Mesenchymal stem cell (in vitro differentiated cells and primary cell): ENCODE measurements at regions not wholly inside any gene's neighbourhood (a gene's known extent, or its start where the extent isn't known, plus 50 kb on each side); places are given as distances from the start of the nearest gene placed in this dataset.

Experiments
- DNase-seq: peaks from one replicate; pipeline ENCODE4 v3.0.0-alpha.2; 2013
- H2AFZ ChIP-seq: one replicate; pipeline ENCODE4 v1.6.1; 2013; ENCODE audit warnings: low read depth, mild to moderate bottlenecking, control low read depth, inconsistent platforms, low read length, moderate library complexity
- H2AK5ac ChIP-seq: 2 replicates; pipeline ENCODE4 v1.6.1; 2013; ENCODE audit warnings: low read length, moderate library complexity, mild to moderate bottlenecking, inconsistent platforms; ENCODE audit not compliant: severe bottlenecking
- H2BK120ac ChIP-seq: one replicate; pipeline ENCODE4 v1.6.1; 2013; ENCODE audit warnings: low read depth, mild to moderate bottlenecking, inconsistent platforms, low read length, moderate library complexity
- H2BK12ac ChIP-seq, 2 experiments: one replicate each; pipeline ENCODE4 v1.6.1; 2013; ENCODE audit warnings: inconsistent platforms in 2 of 2, low read length in 2 of 2, mild to moderate bottlenecking in 2 of 2, moderate library complexity in 2 of 2, control low read depth in 1 of 2
- H2BK15ac ChIP-seq: one replicate; pipeline ENCODE4 v1.6.1; 2013; ENCODE audit warnings: mild to moderate bottlenecking, low read depth, inconsistent platforms; ENCODE audit not compliant: poor library complexity, severe bottlenecking
- H2BK5ac ChIP-seq: 2 replicates; pipeline ENCODE4 v1.6.1; 2013; ENCODE audit warnings: low read depth, mild to moderate bottlenecking, low read length, control low read depth, inconsistent platforms; ENCODE audit not compliant: poor library complexity, severe bottlenecking
- H3K14ac ChIP-seq, 2 experiments: one replicate each; pipeline ENCODE4 v1.6.1; 2013; ENCODE audit warnings: inconsistent platforms in 2 of 2, low read length in 2 of 2, control low read depth in 1 of 2, mild to moderate bottlenecking in 1 of 2, moderate library complexity in 1 of 2
- H3K18ac ChIP-seq, 2 experiments: one replicate each; pipeline ENCODE4 v1.6.1; 2013; ENCODE audit warnings: inconsistent platforms in 2 of 2, low read length in 2 of 2, control low read depth in 1 of 2, low read depth in 1 of 2, mild to moderate bottlenecking in 1 of 2
- H3K23ac ChIP-seq, 2 experiments: one replicate each; pipeline ENCODE4 v1.6.1; 2013; ENCODE audit warnings: inconsistent platforms in 2 of 2, low read length in 2 of 2, mild to moderate bottlenecking in 2 of 2, moderate library complexity in 2 of 2, control low read depth in 1 of 2
- H3K27ac ChIP-seq: 2 replicates; pipeline ENCODE4 v1.5.1; 2013; ENCODE audit warnings: mild to moderate bottlenecking, moderate library complexity, low read length, control low read depth, inconsistent platforms; ENCODE audit not compliant: poor library complexity, severe bottlenecking
- H3K27me3 ChIP-seq, 2 experiments: 2 replicates each; pipeline versions ENCODE4 v1.6.1 to v1.7.0; 2013; ENCODE audit warnings: low read length in 2 of 2, mild to moderate bottlenecking in 2 of 2, moderate library complexity in 2 of 2, control low read depth in 1 of 2, inconsistent platforms in 1 of 2; ENCODE audit not compliant: control insufficient read depth in 1 of 2, insufficient read depth in 1 of 2
- H3K36me3 ChIP-seq, 2 experiments: 2 replicates each; pipeline versions ENCODE4 v1.6.1 to v1.7.0; 2013; ENCODE audit warnings: low read length in 2 of 2, control low read depth in 1 of 2, inconsistent platforms in 1 of 2, low read depth in 1 of 2, mild to moderate bottlenecking in 1 of 2; ENCODE audit not compliant: insufficient read depth in 2 of 2, control insufficient read depth in 1 of 2
- H3K4ac ChIP-seq, 2 experiments: one replicate each; pipeline ENCODE4 v1.6.1; 2013; ENCODE audit warnings: inconsistent platforms in 2 of 2, low read length in 2 of 2, mild to moderate bottlenecking in 2 of 2, moderate library complexity in 2 of 2, control low read depth in 1 of 2, low read depth in 1 of 2
- H3K4me1 ChIP-seq: 2 replicates; pipeline ENCODE4 v1.6.1; 2013; ENCODE audit warnings: low read depth, low read length, control low read depth; ENCODE audit not compliant: control insufficient read depth, insufficient read depth
- H3K4me2 ChIP-seq: 2 replicates; pipeline ENCODE4 v1.6.1; 2013; ENCODE audit warnings: low read length, mild to moderate bottlenecking, inconsistent platforms; ENCODE audit not compliant: poor library complexity, severe bottlenecking
- H3K4me3 ChIP-seq, 2 experiments: 2 replicates each; pipeline versions ENCODE4 v1.5.1 to v1.7.0; 2013; ENCODE audit warnings: low read length in 2 of 2, mild to moderate bottlenecking in 2 of 2, control low read depth in 1 of 2, low read depth in 1 of 2; ENCODE audit not compliant: insufficient read depth in 1 of 2
- H3K79me1 ChIP-seq: replicated peaks from 2 replicates; pipeline ENCODE4 v1.6.1; 2013; ENCODE audit warnings: mild to moderate bottlenecking, control low read depth, low read length, inconsistent platforms; ENCODE audit not compliant: poor library complexity, severe bottlenecking
- H3K9ac ChIP-seq: 2 replicates; pipeline ENCODE4 v1.7.0; 2013; ENCODE audit warnings: mild to moderate bottlenecking, low read length, moderate library complexity
- H3K9me3 ChIP-seq: 2 replicates; pipeline ENCODE4 v1.7.0; 2013; ENCODE audit warnings: mild to moderate bottlenecking, low read length; ENCODE audit not compliant: control insufficient read depth
- H4K8ac ChIP-seq: one replicate; pipeline ENCODE4 v1.6.1; 2013; ENCODE audit warnings: inconsistent platforms, mild to moderate bottlenecking, low read length, moderate library complexity
- H4K91ac ChIP-seq: one replicate; pipeline ENCODE4 v1.6.1; 2013; ENCODE audit warnings: mild to moderate bottlenecking, low read length, inconsistent platforms
- WGBS: methylation state at CpG from one replicate; pipeline ENCODE4 v1.1.7; 2013; ENCODE audit warnings: mixed read lengths; 5-methylcytosine and 5-hydroxymethylcytosine counted together

GRCh38 chr2:173791502-173791901, 173.7 kb downstream of the SP3 start:
- Histone ChIP-seq H3K4me3 (no peak overlapping the region), H2BK15ac (no peak overlapping the region), H3K79me1 (no peaks in the 10 kb centered on the region), H3K4me2 (no peak overlapping the region), H3K9ac (no peak overlapping the region), H4K91ac (no peak overlapping the region), H3K23ac (no peak overlapping the region), H3K27me3 (peaks cover 0 to 3% of the 10 kb centered on the region in 2 experiments), H3K27ac (no peak overlapping the region), H2BK5ac (no peak overlapping the region), H2AK5ac (no peak overlapping the region), H3K36me3 (no peaks in the 10 kb centered on the region), H2BK120ac (no peak overlapping the region), H4K8ac (no peak overlapping the region), H2BK12ac (no peak overlapping the region), H2AFZ (no peak overlapping the region), H3K14ac (no peak overlapping the region), H3K4ac (no peak overlapping the region), H3K18ac (no peak overlapping the region), H3K4me1 (no peaks in the 10 kb centered on the region), H3K9me3 (no peaks in the 10 kb centered on the region)
- WGBS = 57% methylated on average over 7 of the region's 7 CpGs
- no peak for DNase-seq

GRCh38 chr2:173792166-173792565, 173.0 kb downstream of the SP3 start:
- H3K14ac ChIP-seq = no peak overlapping the region
- no peak overlapping the region for H3K23ac ChIP-seq
- no peak overlapping the region for H2BK5ac ChIP-seq
- H3K79me1 ChIP-seq = no peaks in the 10 kb centered on the region
- no peak overlapping the region for H2BK15ac ChIP-seq
- H3K9me3 ChIP-seq = no peaks in the 10 kb centered on the region
- no peak overlapping the region for H2AFZ ChIP-seq
- no peak overlapping the region for H4K91ac ChIP-seq
- H3K27ac ChIP-seq = no peak overlapping the region
- no peak overlapping the region for H3K4me3 ChIP-seq
- H3K27me3 ChIP-seq = peaks cover 0 to 3% of the 10 kb centered on the region in 2 experiments
- H3K4ac ChIP-seq = no peak overlapping the region
- no peak overlapping the region for H2AK5ac ChIP-seq
- no peak overlapping the region for H3K9ac ChIP-seq
- H3K4me2 ChIP-seq = no peak overlapping the region
- H3K18ac ChIP-seq = no peak overlapping the region
- no peak overlapping the region for H4K8ac ChIP-seq
- H2BK12ac ChIP-seq = no peak overlapping the region
- no peak for DNase-seq
- WGBS = 84% methylated on average over 5 of the region's 7 CpGs
- H3K4me1 ChIP-seq = no peaks in the 10 kb centered on the region
- H2BK120ac ChIP-seq = no peak overlapping the region
- no peaks in the 10 kb centered on the region for H3K36me3 ChIP-seq

GRCh38 chr2:173792741-173793140, 172.4 kb downstream of the SP3 start:
- H3K36me3 ChIP-seq = no peaks in the 10 kb centered on the region
- H3K4ac ChIP-seq = no peak overlapping the region
- no peak for DNase-seq
- WGBS = 63% methylated on average over 1 of the region's 3 CpGs
- H4K8ac ChIP-seq = no peak overlapping the region
- no peak overlapping the region for H3K4me2 ChIP-seq
- H3K23ac ChIP-seq = no peak overlapping the region
- H3K27ac ChIP-seq = no peak overlapping the region
- H3K9me3 ChIP-seq = no peaks in the 10 kb centered on the region
- no peak overlapping the region for H2BK5ac ChIP-seq
- no peak overlapping the region for H3K4me3 ChIP-seq
- H3K4me1 ChIP-seq = no peaks in the 10 kb centered on the region
- no peak overlapping the region for H2AK5ac ChIP-seq
- peaks cover 0 to 3% of the 10 kb centered on the region in 2 experiments for H3K27me3 ChIP-seq
- H3K18ac ChIP-seq = no peak overlapping the region
- no peak overlapping the region for H2BK15ac ChIP-seq
- no peak overlapping the region for H4K91ac ChIP-seq
- no peak overlapping the region for H2BK120ac ChIP-seq
- no peak overlapping the region for H2BK12ac ChIP-seq
- H3K9ac ChIP-seq = no peak overlapping the region
- no peaks in the 10 kb centered on the region for H3K79me1 ChIP-seq
- no peak overlapping the region for H3K14ac ChIP-seq
- no peak overlapping the region for H2AFZ ChIP-seq

GRCh38 chr2:173793709-173794565, 171.2 kb downstream of the SP3 start:
- Histone ChIP-seq H3K4ac (no peak overlapping the region), H3K9ac (no peak overlapping the region), H3K4me3 (no peak overlapping the region), H3K4me2 (no peak overlapping the region), H3K79me1 (no peaks in the 10 kb centered on the region), H2BK120ac (no peak overlapping the region), H3K4me1 (no peaks in the 10 kb centered on the region), H3K23ac (no peak overlapping the region), H2BK5ac (no peak overlapping the region), H3K27ac (no peak overlapping the region), H3K14ac (no peak overlapping the region), H4K8ac (no peak overlapping the region), H2BK12ac (no peak overlapping the region), H3K27me3 (peaks cover 0 to 3% of the 10 kb centered on the region in 2 experiments), H4K91ac (no peak overlapping the region), H3K9me3 (no peaks in the 10 kb centered on the region), H3K36me3 (no peaks in the 10 kb centered on the region), H2AK5ac (no peak overlapping the region), H2BK15ac (no peak overlapping the region), H3K18ac (no peak overlapping the region), H2AFZ (no peak overlapping the region)
- 83% methylated on average over 9 of the region's 12 CpGs for whole genome bisulfite sequencing
- no peak for DNase-seq
